ENCODE measurements at regions not wholly inside any gene's neighbourhood (a gene's known extent, or its start where the extent isn't known, plus 50 kb on each side); places are given as distances from the start of the nearest gene placed in this dataset.

GRCh38 chr5:68627001-68627400 lies 411.4 kb downstream of the PIK3R1 start:
- DNase-seq, result no peak

GRCh38 chr5:68628082-68628814 lies 412.7 kb downstream of the PIK3R1 start:
- no peak for DNase-seq

- no peak for DNase-seq
Measured at GRCh38 chr5:68630354-68630753, 414.8 kb downstream of the PIK3R1 start.

GRCh38 chr5:68631884-68632283 lies 416.3 kb downstream of the PIK3R1 start:
- DNase-seq, result no peak

GRCh38 chr5:68641211-68641610 lies 425.7 kb downstream of the PIK3R1 start:
- DNase-seq, result no peak

GRCh38 chr5:68643064-68643463 lies 427.5 kb downstream of the PIK3R1 start:
- no peak for DNase-seq

GRCh38 chr5:68644971-68645370 lies 429.4 kb downstream of the PIK3R1 start:
- DNase-seq, result no peak

- DNase-seq, result no peak
Measured at GRCh38 chr5:68646144-68646543, 430.6 kb downstream of the PIK3R1 start.

GRCh38 chr5:68647743-68648142 lies 432.2 kb downstream of the PIK3R1 start:
- DNase-seq, result no peak

GRCh38 chr5:68648944-68649857 lies 433.6 kb downstream of the PIK3R1 start:
- no peak for DNase-seq

- DNase-seq, result no peak
Measured at GRCh38 chr5:68652534-68652965, 437.0 kb downstream of the PIK3R1 start.

- DNase-seq, result no peak
Measured at GRCh38 chr5:68653471-68653870, 437.9 kb downstream of the PIK3R1 start.

- DNase-seq, result peak; percentile 47
Measured at GRCh38 chr5:68657055-68657961, 436.5 kb upstream of the SLC30A5 start.

- DNase-seq, result no peak
Measured at GRCh38 chr5:68658810-68659372, 434.9 kb upstream of the SLC30A5 start.

GRCh38 chr5:68659881-68660280 lies 433.9 kb upstream of the SLC30A5 start:
- no peak for DNase-seq

GRCh38 chr5:68661237-68661636 lies 432.6 kb upstream of the SLC30A5 start:
- DNase-seq, result peak; percentile 8

GRCh38 chr5:68662804-68663307 lies 431.0 kb upstream of the SLC30A5 start:
- no peak for DNase-seq

GRCh38 chr5:68669864-68670575 lies 423.8 kb upstream of the SLC30A5 start:
- no peak for DNase-seq

GRCh38 chr5:68673106-68673822 lies 420.6 kb upstream of the SLC30A5 start:
- DNase-seq, result no peak

GRCh38 chr5:68673823-68674180 lies 420.0 kb upstream of the SLC30A5 start:
- DNase-seq, result no peak

- DNase-seq, result no peak
Measured at GRCh38 chr5:68679041-68679440, 414.8 kb upstream of the SLC30A5 start.

All from NCI-H82 (cell line).